ENCODE measurements at regions not wholly inside any gene's neighbourhood (a gene's known extent, or its start where the extent isn't known, plus 50 kb on each side); places are given as distances from the start of the nearest gene placed in this dataset.

- no peak overlapping the region for H3K27ac ChIP-seq (ENCODE audit: low read length)
- H3K9me2 ChIP-seq (replicated peaks; ENCODE audit: insufficient read depth, low read length), result no peaks in the 10 kb centered on the region
- H3K79me2 ChIP-seq (ENCODE audit: low read length), result no peaks in the 10 kb centered on the region
- no peaks in the 10 kb centered on the region for H3K9me3 ChIP-seq (replicated peaks; ENCODE audit: insufficient read depth, low read length)
- no peak overlapping the region for H3K4me2 ChIP-seq (ENCODE audit: low read depth, low read length)
- H3K27me3 ChIP-seq (replicated peaks; ENCODE audit: insufficient read depth, low read length), result no peaks in the 10 kb centered on the region
- H3K9ac ChIP-seq (ENCODE audit: low read length), result no peak overlapping the region
- H4K20me1 ChIP-seq (ENCODE audit: insufficient read depth, low read length), result no peaks in the 10 kb centered on the region
- no peaks in the 10 kb centered on the region for H3K36me3 ChIP-seq (replicated peaks; ENCODE audit: insufficient read depth, low read length)
- H3K4me1 ChIP-seq (ENCODE audit: low read length), result no peaks in the 10 kb centered on the region
- no peak overlapping the region for H2AFZ ChIP-seq (ENCODE audit: low read length)
- TF ChIP-seq EZH2phosphoT487 (IDR thresholded peaks at IDR 0.05; ENCODE audit: low read length) (no peak), EZH2 (optimal IDR thresholded peaks at IDR 0.05; ENCODE audit: low read depth, low read length) (no peak), CTCF (IDR thresholded peaks at IDR 0.05; ENCODE audit: low read length) (no peak)
- no peaks in the 10 kb centered on the region for H3F3A ChIP-seq (ENCODE audit: insufficient read depth, low read length)
- peak; percentile 30 for DNase-seq
- H3K4me3 ChIP-seq (ENCODE audit: low read length), result no peak overlapping the region
These were observed 287.8 kb upstream of the N4BP1 start for GRCh38 chr16:48897698-48898205.

GRCh38 chr16:48895142-48895541 lies 285.2 kb upstream of the N4BP1 start:
- Histone ChIP-seq H3K4me1 (ENCODE audit: low read length) (no peaks in the 10 kb centered on the region), H4K20me1 (ENCODE audit: insufficient read depth, low read length) (no peaks in the 10 kb centered on the region), H2AFZ (ENCODE audit: low read length) (no peak overlapping the region), H3K9me2 (replicated peaks; ENCODE audit: insufficient read depth, low read length) (no peaks in the 10 kb centered on the region), H3K9me3 (replicated peaks; ENCODE audit: insufficient read depth, low read length) (no peaks in the 10 kb centered on the region), H3K9ac (ENCODE audit: low read length) (no peak overlapping the region), H3K36me3 (replicated peaks; ENCODE audit: insufficient read depth, low read length) (no peaks in the 10 kb centered on the region), H3K79me2 (ENCODE audit: low read length) (no peaks in the 10 kb centered on the region), H3F3A (ENCODE audit: insufficient read depth, low read length) (no peaks in the 10 kb centered on the region), H3K4me3 (ENCODE audit: low read length) (no peak overlapping the region), H3K27me3 (replicated peaks; ENCODE audit: insufficient read depth, low read length) (no peaks in the 10 kb centered on the region), H3K4me2 (ENCODE audit: low read depth, low read length) (no peak overlapping the region), H3K27ac (ENCODE audit: low read length) (no peak overlapping the region)
- DNase-seq, result no peak
- TF ChIP-seq EZH2phosphoT487 (IDR thresholded peaks at IDR 0.05; ENCODE audit: low read length) (no peak), CTCF (IDR thresholded peaks at IDR 0.05; ENCODE audit: low read length) (no peak), EZH2 (optimal IDR thresholded peaks at IDR 0.05; ENCODE audit: low read depth, low read length) (no peak)

- no peak overlapping the region for H2AFZ ChIP-seq (ENCODE audit: low read length)
- H3K79me2 ChIP-seq (ENCODE audit: low read length), result no peaks in the 10 kb centered on the region
- no peaks in the 10 kb centered on the region for H3K9me2 ChIP-seq (replicated peaks; ENCODE audit: insufficient read depth, low read length)
- H3K27me3 ChIP-seq (replicated peaks; ENCODE audit: insufficient read depth, low read length), result no peaks in the 10 kb centered on the region
- H3K4me2 ChIP-seq (ENCODE audit: low read depth, low read length), result no peak overlapping the region
- no peaks in the 10 kb centered on the region for H3K9me3 ChIP-seq (replicated peaks; ENCODE audit: insufficient read depth, low read length)
- no peak overlapping the region for H3K27ac ChIP-seq (ENCODE audit: low read length)
- no peak for TF ChIP-seq EZH2 (optimal IDR thresholded peaks at IDR 0.05; ENCODE audit: low read depth, low read length)
- no peak for TF ChIP-seq EZH2phosphoT487 (IDR thresholded peaks at IDR 0.05; ENCODE audit: low read length)
- TF ChIP-seq CTCF (IDR thresholded peaks at IDR 0.05; ENCODE audit: low read length), result no peak
- H3K36me3 ChIP-seq (replicated peaks; ENCODE audit: insufficient read depth, low read length), result no peaks in the 10 kb centered on the region
- H3K4me1 ChIP-seq (ENCODE audit: low read length), result no peaks in the 10 kb centered on the region
- DNase-seq, result no peak
- H4K20me1 ChIP-seq (ENCODE audit: insufficient read depth, low read length), result no peaks in the 10 kb centered on the region
- no peaks in the 10 kb centered on the region for H3F3A ChIP-seq (ENCODE audit: insufficient read depth, low read length)
- no peak overlapping the region for H3K4me3 ChIP-seq (ENCODE audit: low read length)
- no peak overlapping the region for H3K9ac ChIP-seq (ENCODE audit: low read length)
These were observed 282.9 kb upstream of the N4BP1 start for GRCh38 chr16:48892893-48893292.
